HEK293 (cell line): ENCODE measurements at regions not wholly inside any gene's neighbourhood (a gene's known extent, or its start where the extent isn't known, plus 50 kb on each side); places are given as distances from the start of the nearest gene placed in this dataset.

ENCODE experiments used
- CTCF ChIA-PET: fragments of 350-600 bp; formaldehyde crosslinking; extraction: SDS; loops from one replicate; lab custom pipeline; 2021; ENCODE audit warnings: antibody characterized with exemption; lab: Yijun Ruan, JAX
- POLR2A ChIA-PET: fragments of 300-600 bp; formaldehyde crosslinking; extraction: SDS; loops from one replicate; lab custom pipeline; 2020; ENCODE audit warnings: antibody characterized with exemption, inconsistent platforms; lab: Yijun Ruan, JAX
- H3K27ac ChIP-seq: fragments of 200-500 bp; sonication (Bioruptor generic); 2 replicates; pipeline ENCODE4 v1.5.1; 2014; ENCODE audit warnings: low read depth, low read length, control low read depth, inconsistent platforms; ENCODE audit errors: extremely low read depth
- H3K36me3 ChIP-seq, 2 experiments: fragments of 200-500 bp in 1 of 2; sonication (Bioruptor generic) in 1 of 2; 1 replicate in 1 of 2; 2 replicates in 1 of 2; pipeline ENCODE4 v1.5.1; 2014 to 2017; ENCODE audit warnings: inconsistent platforms in 2 of 2, low read length in 2 of 2; ENCODE audit not compliant: control insufficient read depth in 2 of 2, insufficient read depth in 1 of 2
- H3K4me1 ChIP-seq: fragments of 200-500 bp; sonication (Bioruptor generic); 2 replicates; pipeline ENCODE4 v1.5.1; 2014; ENCODE audit warnings: mild to moderate bottlenecking, low read length, inconsistent platforms; ENCODE audit not compliant: control insufficient read depth, insufficient read depth
- H3K4me3 ChIP-seq: 2 replicates; pipeline ENCODE4 v1.5.1; 2011; ENCODE audit warnings: low read depth, mild to moderate bottlenecking, control low read depth, low read length, moderate library complexity
- H3K9me3 ChIP-seq: fragments of 200-500 bp; sonication (Bioruptor generic); 2 replicates; pipeline ENCODE4 v1.5.1; 2014; ENCODE audit warnings: low read depth, low read length, inconsistent platforms; ENCODE audit not compliant: control insufficient read depth, insufficient read depth
- GFI1B ChIP-seq: fragments of 450-650 bp; formaldehyde crosslinking; IDR thresholded peaks from 2 replicates; pipeline ENCODE4 v1.5.1; 2016; ENCODE audit warnings: missing biosample characterization, missing genetic modification characterization
- GLIS2 ChIP-seq: fragments of 450-650 bp; formaldehyde crosslinking; IDR thresholded peaks from 2 replicates; pipeline ENCODE4 v1.5.1; 2016; ENCODE audit warnings: missing biosample characterization, missing genetic modification characterization
- ZFP41 ChIP-seq: fragments of 450-650 bp; formaldehyde crosslinking; IDR thresholded peaks from 2 replicates; pipeline ENCODE4 v1.5.1; 2016; ENCODE audit warnings: missing biosample characterization, missing genetic modification characterization, borderline replicate concordance
- ZNF121 ChIP-seq: fragments of 450-650 bp; formaldehyde crosslinking; IDR thresholded peaks from 2 replicates; pipeline ENCODE4 v1.5.1; 2016; ENCODE audit warnings: missing biosample characterization, missing genetic modification characterization
- ZNF133 ChIP-seq: fragments of 450-650 bp; formaldehyde crosslinking; IDR thresholded peaks from 2 replicates; pipeline ENCODE4 v1.5.1; 2016; ENCODE audit warnings: missing biosample characterization, missing genetic modification characterization
- ZNF140 ChIP-seq: fragments of 450-650 bp; formaldehyde crosslinking; IDR thresholded peaks from 2 replicates; pipeline ENCODE4 v1.5.1; 2016; ENCODE audit warnings: missing biosample characterization, missing genetic modification characterization
- ZNF341 ChIP-seq: fragments of 450-650 bp; formaldehyde crosslinking; IDR thresholded peaks from 2 replicates; pipeline ENCODE4; 2016; ENCODE audit warnings: low read depth, missing biosample characterization, missing genetic modification characterization
- ZNF37A ChIP-seq: fragments of 450-650 bp; IDR thresholded peaks from 2 replicates; pipeline ENCODE4 v1.5.1; 2018; ENCODE audit warnings: missing biosample characterization, missing genetic modification characterization
- ZNF544 ChIP-seq: fragments of 450-650 bp; formaldehyde crosslinking; IDR thresholded peaks from 2 replicates; pipeline ENCODE4 v1.5.0; 2017; ENCODE audit warnings: missing biosample characterization, missing genetic modification characterization
- ZNF596 ChIP-seq: fragments of 450-650 bp; IDR thresholded peaks from 2 replicates; pipeline ENCODE4 v1.5.0; 2018; ENCODE audit warnings: missing biosample characterization, mild to moderate bottlenecking, missing genetic modification characterization, moderate library complexity
- ZNF623 ChIP-seq: fragments of 450-650 bp; formaldehyde crosslinking; IDR thresholded peaks from 2 replicates; pipeline ENCODE4 v1.5.1; 2016; ENCODE audit warnings: missing biosample characterization, missing genetic modification characterization
- ZNF701 ChIP-seq: fragments of 450-650 bp; formaldehyde crosslinking; IDR thresholded peaks from 2 replicates; pipeline ENCODE4 v1.5.1; 2016; ENCODE audit warnings: missing biosample characterization, missing genetic modification characterization
- ZNF707 ChIP-seq: fragments of 450-650 bp; formaldehyde crosslinking; IDR thresholded peaks from 2 replicates; pipeline ENCODE4 v1.5.1; 2016; ENCODE audit warnings: missing biosample characterization, missing genetic modification characterization
- ZNF785 ChIP-seq: fragments of 450-650 bp; formaldehyde crosslinking; IDR thresholded peaks from 2 replicates; pipeline ENCODE4 v1.5.1; 2016; ENCODE audit warnings: missing biosample characterization, missing genetic modification characterization
- ZXDB ChIP-seq: fragments of 450-650 bp; formaldehyde crosslinking; IDR thresholded peaks from 2 replicates; pipeline ENCODE4 v1.5.1; 2016; ENCODE audit warnings: missing biosample characterization, missing genetic modification characterization
- TF ChIP-seq, protein P1 (sequence below): fragments of 450-650 bp; formaldehyde crosslinking; IDR thresholded peaks from 2 replicates; pipeline ENCODE4 v1.5.1; 2017; ENCODE audit warnings: missing biosample characterization, missing genetic modification characterization
- TF ChIP-seq, protein P2 (sequence below): fragments of 450-650 bp; formaldehyde crosslinking; IDR thresholded peaks from 2 replicates; pipeline ENCODE4 v1.5.1; 2016; ENCODE audit warnings: missing biosample characterization, missing genetic modification characterization
- TF ChIP-seq, protein P3 (sequence below): fragments of 450-650 bp; formaldehyde crosslinking; IDR thresholded peaks from 2 replicates; pipeline ENCODE4 v1.5.1; 2016; ENCODE audit warnings: missing biosample characterization, missing genetic modification characterization
- TF ChIP-seq, protein P4 (sequence below): fragments of 450-650 bp; formaldehyde crosslinking; IDR thresholded peaks from 2 replicates; pipeline ENCODE4 v1.5.1; 2016; ENCODE audit warnings: missing biosample characterization, missing genetic modification characterization
- TF ChIP-seq, protein P5 (sequence below): fragments of 450-650 bp; formaldehyde crosslinking; conservative IDR thresholded peaks from 2 replicates; pipeline ENCODE4 v1.5.1; 2016; ENCODE audit warnings: low read depth, missing biosample characterization, missing genetic modification characterization

DNA sequence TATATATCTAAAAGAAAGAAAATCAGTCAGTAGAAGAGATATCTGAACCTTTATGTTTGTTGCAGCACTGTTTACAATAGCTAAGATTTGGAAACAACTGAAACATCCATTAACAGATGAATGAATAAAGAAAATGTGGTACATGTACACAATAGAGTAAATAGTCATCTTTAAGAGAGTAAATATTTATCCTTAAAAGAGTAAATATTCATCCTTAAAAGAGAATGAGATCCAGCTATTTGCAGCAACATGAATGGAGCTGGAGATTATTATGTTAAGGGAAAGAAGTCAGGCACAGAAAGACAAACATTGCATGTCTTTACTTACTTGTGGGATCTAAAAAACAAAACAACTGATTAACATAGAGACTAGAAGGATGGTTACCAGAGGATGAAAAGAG, 197.0 kb upstream of the CBLB start (continued):
- TF ChIP-seq, protein P1, sequence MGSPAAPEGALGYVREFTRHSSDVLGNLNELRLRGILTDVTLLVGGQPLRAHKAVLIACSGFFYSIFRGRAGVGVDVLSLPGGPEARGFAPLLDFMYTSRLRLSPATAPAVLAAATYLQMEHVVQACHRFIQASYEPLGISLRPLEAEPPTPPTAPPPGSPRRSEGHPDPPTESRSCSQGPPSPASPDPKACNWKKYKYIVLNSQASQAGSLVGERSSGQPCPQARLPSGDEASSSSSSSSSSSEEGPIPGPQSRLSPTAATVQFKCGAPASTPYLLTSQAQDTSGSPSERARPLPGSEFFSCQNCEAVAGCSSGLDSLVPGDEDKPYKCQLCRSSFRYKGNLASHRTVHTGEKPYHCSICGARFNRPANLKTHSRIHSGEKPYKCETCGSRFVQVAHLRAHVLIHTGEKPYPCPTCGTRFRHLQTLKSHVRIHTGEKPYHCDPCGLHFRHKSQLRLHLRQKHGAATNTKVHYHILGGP (tag by site-specific recombination), result no peak
- TF ChIP-seq ZNF121 (tag by site-specific recombination) (no peak), ZNF544 (tag by site-specific recombination) (no peak), ZNF623 (no peak), ZFP41 (no peak), GFI1B (tag by site-specific recombination) (no peak), ZNF37A (tag by site-specific recombination) (no peak)
- TF ChIP-seq, protein P2, sequence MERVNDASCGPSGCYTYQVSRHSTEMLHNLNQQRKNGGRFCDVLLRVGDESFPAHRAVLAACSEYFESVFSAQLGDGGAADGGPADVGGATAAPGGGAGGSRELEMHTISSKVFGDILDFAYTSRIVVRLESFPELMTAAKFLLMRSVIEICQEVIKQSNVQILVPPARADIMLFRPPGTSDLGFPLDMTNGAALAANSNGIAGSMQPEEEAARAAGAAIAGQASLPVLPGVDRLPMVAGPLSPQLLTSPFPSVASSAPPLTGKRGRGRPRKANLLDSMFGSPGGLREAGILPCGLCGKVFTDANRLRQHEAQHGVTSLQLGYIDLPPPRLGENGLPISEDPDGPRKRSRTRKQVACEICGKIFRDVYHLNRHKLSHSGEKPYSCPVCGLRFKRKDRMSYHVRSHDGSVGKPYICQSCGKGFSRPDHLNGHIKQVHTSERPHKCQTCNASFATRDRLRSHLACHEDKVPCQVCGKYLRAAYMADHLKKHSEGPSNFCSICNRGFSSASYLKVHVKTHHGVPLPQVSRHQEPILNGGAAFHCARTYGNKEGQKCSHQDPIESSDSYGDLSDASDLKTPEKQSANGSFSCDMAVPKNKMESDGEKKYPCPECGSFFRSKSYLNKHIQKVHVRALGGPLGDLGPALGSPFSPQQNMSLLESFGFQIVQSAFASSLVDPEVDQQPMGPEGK (tag by site-specific recombination), result no peak

DNA sequence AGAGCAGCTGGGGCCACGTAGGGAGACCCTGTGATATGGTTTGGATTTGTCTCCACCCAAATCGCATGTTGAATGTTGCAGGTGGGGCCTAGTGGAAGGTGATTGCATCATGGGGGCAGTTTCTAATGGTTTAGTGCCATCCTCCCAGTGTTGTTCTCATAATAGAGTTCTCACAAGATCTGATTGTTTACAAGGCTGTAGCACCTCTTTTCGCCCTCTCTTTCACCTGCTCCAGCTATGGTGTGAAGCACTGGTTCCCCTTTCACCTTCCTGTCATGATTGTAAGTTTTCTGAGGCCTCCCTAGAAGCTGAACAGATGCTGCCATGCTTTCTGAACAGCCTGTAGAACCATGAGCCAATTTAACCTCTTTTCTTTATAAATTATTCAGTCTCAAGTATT, 198.9 kb upstream of the CBLB start:
- H3K27ac ChIP-seq, result no peak overlapping the region
- CTCF ChIA-PET, result no interaction called here
- H3K4me1 ChIP-seq, result no peaks in the 10 kb centered on the region
- no peak overlapping the region for H3K4me3 ChIP-seq
- POLR2A ChIA-PET, result no interaction called here
- H3K36me3 ChIP-seq, result no peaks in the 10 kb centered on the region
- no peaks in the 10 kb centered on the region for H3K9me3 ChIP-seq
- TF ChIP-seq ZXDB (tag by site-specific recombination) (no peak), ZFP41 (no peak), ZNF785 (tag by site-specific recombination) (no peak), GLIS2 (tag by site-specific recombination) (no peak), ZNF133 (tag by site-specific recombination) (no peak), ZNF341 (tag by site-specific recombination) (no peak), ZNF121 (tag by site-specific recombination) (no peak), ZNF701 (no peak), ZNF596 (tag by site-specific recombination) (no peak), ZNF707 (tag by site-specific recombination) (no peak), ZNF140 (tag by site-specific recombination) (no peak)
- TF ChIP-seq, protein P3, sequence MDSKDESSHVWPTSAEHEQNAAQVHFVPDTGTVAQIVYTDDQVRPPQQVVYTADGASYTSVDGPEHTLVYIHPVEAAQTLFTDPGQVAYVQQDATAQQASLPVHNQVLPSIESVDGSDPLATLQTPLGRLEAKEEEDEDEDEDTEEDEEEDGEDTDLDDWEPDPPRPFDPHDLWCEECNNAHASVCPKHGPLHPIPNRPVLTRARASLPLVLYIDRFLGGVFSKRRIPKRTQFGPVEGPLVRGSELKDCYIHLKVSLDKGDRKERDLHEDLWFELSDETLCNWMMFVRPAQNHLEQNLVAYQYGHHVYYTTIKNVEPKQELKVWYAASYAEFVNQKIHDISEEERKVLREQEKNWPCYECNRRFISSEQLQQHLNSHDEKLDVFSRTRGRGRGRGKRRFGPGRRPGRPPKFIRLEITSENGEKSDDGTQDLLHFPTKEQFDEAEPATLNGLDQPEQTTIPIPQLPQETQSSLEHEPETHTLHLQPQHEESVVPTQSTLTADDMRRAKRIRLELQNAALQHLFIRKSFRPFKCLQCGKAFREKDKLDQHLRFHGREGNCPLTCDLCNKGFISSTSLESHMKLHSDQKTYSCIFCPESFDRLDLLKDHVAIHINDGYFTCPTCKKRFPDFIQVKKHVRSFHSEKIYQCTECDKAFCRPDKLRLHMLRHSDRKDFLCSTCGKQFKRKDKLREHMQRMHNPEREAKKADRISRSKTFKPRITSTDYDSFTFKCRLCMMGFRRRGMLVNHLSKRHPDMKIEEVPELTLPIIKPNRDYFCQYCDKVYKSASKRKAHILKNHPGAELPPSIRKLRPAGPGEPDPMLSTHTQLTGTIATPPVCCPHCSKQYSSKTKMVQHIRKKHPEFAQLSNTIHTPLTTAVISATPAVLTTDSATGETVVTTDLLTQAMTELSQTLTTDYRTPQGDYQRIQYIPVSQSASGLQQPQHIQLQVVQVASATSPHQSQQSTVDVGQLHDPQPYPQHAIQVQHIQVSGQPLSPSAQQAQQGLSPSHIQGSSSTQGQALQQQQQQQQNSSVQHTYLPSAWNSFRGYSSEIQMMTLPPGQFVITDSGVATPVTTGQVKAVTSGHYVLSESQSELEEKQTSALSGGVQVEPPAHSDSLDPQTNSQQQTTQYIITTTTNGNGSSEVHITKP (tag by site-specific recombination), result no peak
- TF ChIP-seq, protein P1 (tag by site-specific recombination), result no peak
- TF ChIP-seq, protein P4, sequence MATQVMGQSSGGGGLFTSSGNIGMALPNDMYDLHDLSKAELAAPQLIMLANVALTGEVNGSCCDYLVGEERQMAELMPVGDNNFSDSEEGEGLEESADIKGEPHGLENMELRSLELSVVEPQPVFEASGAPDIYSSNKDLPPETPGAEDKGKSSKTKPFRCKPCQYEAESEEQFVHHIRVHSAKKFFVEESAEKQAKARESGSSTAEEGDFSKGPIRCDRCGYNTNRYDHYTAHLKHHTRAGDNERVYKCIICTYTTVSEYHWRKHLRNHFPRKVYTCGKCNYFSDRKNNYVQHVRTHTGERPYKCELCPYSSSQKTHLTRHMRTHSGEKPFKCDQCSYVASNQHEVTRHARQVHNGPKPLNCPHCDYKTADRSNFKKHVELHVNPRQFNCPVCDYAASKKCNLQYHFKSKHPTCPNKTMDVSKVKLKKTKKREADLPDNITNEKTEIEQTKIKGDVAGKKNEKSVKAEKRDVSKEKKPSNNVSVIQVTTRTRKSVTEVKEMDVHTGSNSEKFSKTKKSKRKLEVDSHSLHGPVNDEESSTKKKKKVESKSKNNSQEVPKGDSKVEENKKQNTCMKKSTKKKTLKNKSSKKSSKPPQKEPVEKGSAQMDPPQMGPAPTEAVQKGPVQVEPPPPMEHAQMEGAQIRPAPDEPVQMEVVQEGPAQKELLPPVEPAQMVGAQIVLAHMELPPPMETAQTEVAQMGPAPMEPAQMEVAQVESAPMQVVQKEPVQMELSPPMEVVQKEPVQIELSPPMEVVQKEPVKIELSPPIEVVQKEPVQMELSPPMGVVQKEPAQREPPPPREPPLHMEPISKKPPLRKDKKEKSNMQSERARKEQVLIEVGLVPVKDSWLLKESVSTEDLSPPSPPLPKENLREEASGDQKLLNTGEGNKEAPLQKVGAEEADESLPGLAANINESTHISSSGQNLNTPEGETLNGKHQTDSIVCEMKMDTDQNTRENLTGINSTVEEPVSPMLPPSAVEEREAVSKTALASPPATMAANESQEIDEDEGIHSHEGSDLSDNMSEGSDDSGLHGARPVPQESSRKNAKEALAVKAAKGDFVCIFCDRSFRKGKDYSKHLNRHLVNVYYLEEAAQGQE (tag by site-specific recombination), result no peak
- TF ChIP-seq, protein P5, sequence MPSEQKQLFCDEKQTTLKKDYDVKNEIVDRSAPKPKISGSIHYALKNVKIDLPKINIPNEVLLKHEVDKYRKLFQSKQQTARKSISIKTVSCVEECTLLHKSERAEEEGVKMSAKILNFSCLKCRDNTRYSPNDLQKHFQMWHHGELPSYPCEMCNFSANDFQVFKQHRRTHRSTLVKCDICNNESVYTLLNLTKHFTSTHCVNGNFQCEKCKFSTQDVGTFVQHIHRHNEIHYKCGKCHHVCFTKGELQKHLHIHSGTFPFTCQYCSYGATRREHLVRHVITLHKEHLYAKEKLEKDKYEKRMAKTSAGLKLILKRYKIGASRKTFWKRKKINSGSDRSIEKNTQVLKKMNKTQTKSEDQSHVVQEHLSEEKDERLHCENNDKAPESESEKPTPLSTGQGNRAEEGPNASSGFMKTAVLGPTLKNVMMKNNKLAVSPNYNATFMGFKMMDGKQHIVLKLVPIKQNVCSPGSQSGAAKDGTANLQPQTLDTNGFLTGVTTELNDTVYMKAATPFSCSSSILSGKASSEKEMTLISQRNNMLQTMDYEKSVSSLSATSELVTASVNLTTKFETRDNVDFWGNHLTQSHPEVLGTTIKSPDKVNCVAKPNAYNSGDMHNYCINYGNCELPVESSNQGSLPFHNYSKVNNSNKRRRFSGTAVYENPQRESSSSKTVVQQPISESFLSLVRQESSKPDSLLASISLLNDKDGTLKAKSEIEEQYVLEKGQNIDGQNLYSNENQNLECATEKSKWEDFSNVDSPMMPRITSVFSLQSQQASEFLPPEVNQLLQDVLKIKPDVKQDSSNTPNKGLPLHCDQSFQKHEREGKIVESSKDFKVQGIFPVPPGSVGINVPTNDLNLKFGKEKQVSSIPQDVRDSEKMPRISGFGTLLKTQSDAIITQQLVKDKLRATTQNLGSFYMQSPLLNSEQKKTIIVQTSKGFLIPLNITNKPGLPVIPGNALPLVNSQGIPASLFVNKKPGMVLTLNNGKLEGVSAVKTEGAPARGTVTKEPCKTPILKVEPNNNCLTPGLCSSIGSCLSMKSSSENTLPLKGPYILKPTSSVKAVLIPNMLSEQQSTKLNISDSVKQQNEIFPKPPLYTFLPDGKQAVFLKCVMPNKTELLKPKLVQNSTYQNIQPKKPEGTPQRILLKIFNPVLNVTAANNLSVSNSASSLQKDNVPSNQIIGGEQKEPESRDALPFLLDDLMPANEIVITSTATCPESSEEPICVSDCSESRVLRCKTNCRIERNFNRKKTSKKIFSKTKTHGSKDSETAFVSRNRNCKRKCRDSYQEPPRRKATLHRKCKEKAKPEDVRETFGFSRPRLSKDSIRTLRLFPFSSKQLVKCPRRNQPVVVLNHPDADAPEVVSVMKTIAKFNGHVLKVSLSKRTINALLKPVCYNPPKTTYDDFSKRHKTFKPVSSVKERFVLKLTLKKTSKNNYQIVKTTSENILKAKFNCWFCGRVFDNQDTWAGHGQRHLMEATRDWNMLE (tag by site-specific recombination), result no peak
